NCI-H524 (cell line): ENCODE measurements at regions not wholly inside any gene's neighbourhood (a gene's known extent, or its start where the extent isn't known, plus 50 kb on each side); places are given as distances from the start of the nearest gene placed in this dataset.
A peak's percentile ranks its signal among the peaks of the same experiment; 100 is the strongest.

ENCODE experiments used
- DNase-seq, 2 experiments: peaks; one replicate each; lab custom pipeline; 2025; lab: John Stamatoyannopoulos, UW

GRCh38 chr3:72342450-72342849, 505.8 kb downstream of the SHQ1 start:
- DNase-seq = no peak

DNA sequence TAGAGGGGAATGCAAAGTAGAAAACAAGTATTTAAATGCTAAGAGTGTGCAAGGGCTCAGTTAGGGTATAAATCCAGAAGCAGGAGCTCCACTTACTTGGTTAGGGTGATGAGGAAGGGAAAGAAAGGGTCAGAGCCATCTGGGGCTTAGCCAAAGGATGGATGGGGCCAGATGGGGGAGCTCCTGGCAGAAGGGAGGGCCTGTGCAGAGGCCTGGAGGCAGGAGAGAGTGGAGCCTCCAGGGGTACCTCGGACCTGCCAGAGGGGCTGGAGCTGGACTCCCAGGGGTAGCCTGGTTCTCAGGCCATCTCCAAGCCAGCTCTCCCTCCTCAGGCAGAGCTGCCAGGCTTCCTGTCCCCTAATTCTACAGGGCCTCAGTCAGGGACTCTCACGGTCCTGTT, 506.3 kb downstream of the SHQ1 start:
- DNase-seq = peak; percentile 55 to 79

- DNase-seq = no peak
Observed at GRCh38 chr3:72341380-72341770, 506.9 kb downstream of the SHQ1 start.

DNA sequence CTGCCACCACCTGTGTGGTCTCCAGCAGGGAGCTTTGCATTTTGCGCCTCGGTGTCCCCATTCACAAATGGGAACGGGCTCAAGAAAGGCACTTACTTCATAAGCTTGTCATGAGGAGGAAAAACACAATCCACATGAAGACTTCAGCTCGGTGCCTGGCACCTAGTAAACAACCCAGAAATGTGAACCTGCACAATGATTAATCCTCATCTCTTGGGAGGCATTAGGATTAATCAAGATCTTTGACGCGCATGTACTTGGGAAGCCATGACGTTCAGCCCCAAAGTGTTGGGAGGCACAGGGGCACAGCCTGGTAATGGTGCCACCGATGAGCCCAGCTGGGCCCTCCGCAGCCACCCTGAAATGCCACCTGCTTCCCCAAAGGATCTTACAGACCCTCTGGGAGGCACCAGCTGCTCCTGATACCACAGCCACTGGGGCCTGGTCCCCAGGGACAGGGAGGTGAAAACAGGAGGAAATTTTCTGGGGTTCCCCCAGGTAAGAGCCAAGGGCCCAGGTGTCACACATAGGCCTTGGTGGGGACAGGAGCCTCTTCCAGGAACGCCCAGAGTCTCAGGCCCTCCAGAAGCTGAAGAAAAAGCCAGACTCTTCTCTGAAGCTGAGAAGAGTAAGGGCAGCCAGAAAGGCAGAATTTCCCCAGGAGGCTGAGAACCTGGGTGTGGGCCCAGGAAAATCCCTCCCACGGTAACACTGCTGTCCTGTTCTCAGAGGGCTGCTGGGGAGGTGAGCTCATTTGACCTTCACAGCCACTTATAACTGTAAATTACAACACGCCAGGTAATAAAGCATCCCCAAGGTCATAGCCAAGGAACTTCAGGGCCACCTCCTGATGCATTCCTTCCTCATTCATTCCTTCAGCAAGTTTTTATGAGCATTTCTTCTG, 507.5 kb downstream of the SHQ1 start:
- DNase-seq = peak; percentile 89 to 93

DNA sequence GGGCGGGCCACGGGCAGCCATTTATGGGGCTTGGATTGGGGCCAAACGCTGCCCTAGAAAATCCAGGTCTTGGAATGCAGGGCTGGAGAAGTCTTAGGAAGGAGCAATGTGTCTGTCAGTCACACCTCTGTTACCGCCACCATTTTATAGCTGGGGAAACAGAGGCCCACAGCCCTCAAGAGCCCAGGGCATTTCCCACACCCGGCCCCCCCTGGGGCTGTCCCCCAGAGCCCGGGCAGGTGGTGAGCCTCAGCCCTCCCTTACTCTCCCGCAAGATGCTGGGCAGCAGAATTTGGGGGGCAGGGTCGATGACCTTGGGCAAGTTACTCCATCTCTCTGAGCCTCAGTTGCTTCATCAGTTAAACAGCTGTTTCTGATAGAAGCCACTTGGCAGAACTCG, 508.2 kb downstream of the SHQ1 start:
- DNase-seq = no peak

GRCh38 chr3:72339670-72340030, 508.6 kb downstream of the SHQ1 start:
- DNase-seq = no peak

DNA sequence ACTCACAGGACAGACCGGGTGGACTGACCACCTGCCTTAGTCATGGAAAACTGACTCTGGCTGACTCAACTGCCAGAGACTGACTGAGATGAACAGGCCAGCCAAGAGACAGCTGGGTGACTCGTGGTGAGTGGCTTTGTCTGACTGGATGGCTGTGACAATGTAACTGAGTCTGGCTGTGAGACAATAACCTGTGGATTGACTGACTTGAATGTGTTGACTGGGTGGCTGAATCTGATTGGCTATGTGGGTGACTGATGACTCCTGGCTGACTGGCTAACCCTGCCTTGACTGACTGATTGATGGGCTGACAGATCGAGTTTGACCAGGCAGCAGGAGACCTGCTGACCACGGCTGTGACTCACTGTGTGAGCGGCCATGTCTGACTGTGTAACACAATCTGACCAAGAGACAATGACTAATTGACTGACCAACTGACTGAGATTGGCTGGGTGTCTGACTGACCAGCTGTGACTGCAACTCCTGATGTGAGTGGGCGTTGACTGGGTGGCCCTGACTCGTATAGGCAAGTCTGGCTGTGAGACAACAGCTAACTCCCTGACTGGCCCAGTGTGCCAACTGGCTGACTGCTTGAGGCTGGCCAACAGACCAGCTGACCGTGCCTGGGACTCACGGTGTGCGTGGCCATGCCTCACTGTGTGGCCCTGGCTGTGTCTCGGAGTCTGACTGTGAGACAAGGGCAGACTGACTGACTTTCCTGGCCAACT, 509.1 kb downstream of the SHQ1 start:
- peak in 1 of 2 experiments; percentile 10 for DNase-seq

- DNase-seq = no peak
Observed at GRCh38 chr3:72338082-72338941, 509.9 kb downstream of the SHQ1 start.

- no peak for DNase-seq
Observed at GRCh38 chr3:72337480-72337855, 510.8 kb downstream of the SHQ1 start.

GRCh38 chr3:72336821-72337479, 511.3 kb downstream of the SHQ1 start:
- DNase-seq = peak in 1 of 2 experiments; percentile 30

GRCh38 chr3:72336114-72336651, 512.1 kb downstream of the SHQ1 start:
- no peak for DNase-seq

DNA sequence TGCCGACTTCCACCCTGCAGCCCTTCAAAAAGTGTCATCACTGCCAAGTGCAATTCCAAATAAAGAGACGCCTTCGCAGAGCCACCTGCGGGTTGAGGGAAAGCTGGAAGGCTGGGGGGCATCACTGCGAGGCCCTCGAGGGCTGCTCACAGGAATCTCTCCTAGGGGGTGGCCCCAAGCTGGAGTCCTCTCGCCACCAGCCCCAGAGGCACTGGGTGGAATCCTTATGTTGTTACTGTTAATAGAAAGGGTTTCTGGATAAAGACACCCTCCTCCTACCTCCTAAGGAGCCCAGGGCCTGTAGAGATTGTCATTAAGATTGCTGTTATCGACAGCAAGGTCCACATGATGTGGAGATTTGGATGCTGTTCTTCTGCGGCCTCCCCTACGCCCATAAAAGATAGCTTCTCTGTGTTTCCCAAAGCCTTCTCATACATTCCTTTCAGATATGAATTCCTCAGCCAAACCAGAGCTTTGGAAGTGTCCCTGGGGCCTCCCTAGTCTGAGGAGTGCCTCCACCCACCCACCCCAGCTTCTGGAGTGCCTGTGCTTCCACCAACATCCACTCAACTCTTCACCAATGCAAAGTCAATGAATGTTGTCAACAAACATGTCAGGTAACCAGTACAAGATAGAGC, 512.7 kb downstream of the SHQ1 start:
- no peak for DNase-seq

- DNase-seq = peak; percentile 49 to 62
Observed at GRCh38 chr3:72334681-72335457, 513.4 kb downstream of the SHQ1 start.

GRCh38 chr3:72332689-72333088, 515.6 kb downstream of the SHQ1 start:
- no peak for DNase-seq

DNA sequence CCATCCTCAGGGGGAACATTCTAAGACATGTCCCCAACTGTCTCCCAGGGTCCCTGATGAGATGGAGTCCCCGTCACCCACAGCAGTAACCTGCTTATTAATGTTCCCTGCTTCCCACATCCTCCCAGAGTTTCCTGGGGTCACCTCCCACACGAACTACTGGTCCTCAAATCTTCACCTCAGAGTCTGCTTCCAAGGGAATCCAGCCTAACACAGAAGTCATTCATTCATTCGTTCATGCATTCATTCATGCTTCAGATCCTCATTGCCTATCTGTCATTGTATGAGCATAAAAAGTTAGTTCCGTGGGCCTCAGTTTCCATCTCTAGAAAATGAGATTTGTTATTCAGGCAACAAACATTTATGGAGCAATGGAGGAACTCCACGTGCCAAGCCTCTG, 516.2 kb downstream of the SHQ1 start:
- no peak for DNase-seq

- peak in 1 of 2 experiments; percentile 16 for DNase-seq
Observed at GRCh38 chr3:72331076-72331475, 517.2 kb downstream of the SHQ1 start.

DNA sequence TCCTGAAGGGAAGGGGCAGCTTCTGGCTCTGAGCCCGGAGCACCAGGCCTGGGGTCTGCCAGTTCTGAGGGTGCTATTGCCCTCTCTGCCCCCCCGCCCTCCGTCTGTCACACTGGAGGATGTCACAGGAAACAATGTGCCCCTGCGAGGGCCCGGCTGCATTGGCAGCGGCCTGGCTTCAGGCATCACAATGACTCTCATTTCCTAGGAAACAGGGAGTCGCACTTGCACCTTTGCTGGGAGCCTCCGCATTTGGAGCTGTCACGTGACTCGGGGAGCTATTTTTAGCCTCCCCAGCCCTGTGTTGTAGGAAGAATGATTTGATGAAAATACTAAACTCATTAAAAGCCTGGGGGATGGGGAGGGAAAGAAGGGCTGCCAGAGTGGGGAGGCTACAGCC, 518.9 kb downstream of the SHQ1 start:
- DNase-seq = peak; percentile 46 to 69

- peak in 1 of 2 experiments; percentile 10 for DNase-seq
Observed at GRCh38 chr3:72328755-72329277, 519.4 kb downstream of the SHQ1 start.

GRCh38 chr3:72327008-72327407, 521.2 kb downstream of the SHQ1 start:
- no peak for DNase-seq

GRCh38 chr3:72324253-72324811, 523.9 kb downstream of the SHQ1 start:
- DNase-seq = no peak
